Hematopoietic multipotent progenitor cell treated with erythropoietin and hydrocortisone succinate and interleukin-3 and kit ligand, for 6 days (in vitro differentiated cells): ENCODE measurements at regions not wholly inside any gene's neighbourhood (a gene's known extent, or its start where the extent isn't known, plus 50 kb on each side); places are given as distances from the start of the nearest gene placed in this dataset.

Source experiments
- DNase-seq: peaks from one replicate; pipeline ENCODE4 v3.0.0-alpha.2; 2015

- no peak for DNase-seq
Observed at GRCh38 chr21:27315373-27315772, 348.5 kb upstream of the ADAMTS5 start.

GRCh38 chr21:27314131-27314530 is 347.2 kb upstream of the ADAMTS5 start:
- DNase-seq, result no peak

GRCh38 chr21:27306791-27307775 is 340.2 kb upstream of the ADAMTS5 start:
- no peak for DNase-seq

GRCh38 chr21:27306206-27306605 is 339.3 kb upstream of the ADAMTS5 start:
- no peak for DNase-seq

- no peak for DNase-seq
Observed at GRCh38 chr21:27301220-27301619, 334.3 kb upstream of the ADAMTS5 start.

- DNase-seq, result no peak
Observed at GRCh38 chr21:27300770-27301169, 333.9 kb upstream of the ADAMTS5 start.

GRCh38 chr21:27298465-27298864 is 331.6 kb upstream of the ADAMTS5 start:
- DNase-seq, result no peak

- no peak for DNase-seq
Observed at GRCh38 chr21:27293239-27293638, 326.4 kb upstream of the ADAMTS5 start.

GRCh38 chr21:27292783-27293182 is 325.9 kb upstream of the ADAMTS5 start:
- DNase-seq, result no peak

GRCh38 chr21:27292229-27292628 is 325.3 kb upstream of the ADAMTS5 start:
- DNase-seq, result no peak

- no peak for DNase-seq
Observed at GRCh38 chr21:27291006-27291405, 324.1 kb upstream of the ADAMTS5 start.

GRCh38 chr21:27290028-27290427 is 323.1 kb upstream of the ADAMTS5 start:
- DNase-seq, result no peak

- DNase-seq, result no peak
Observed at GRCh38 chr21:27286760-27287159, 319.9 kb upstream of the ADAMTS5 start.

GRCh38 chr21:27277110-27277509 is 310.2 kb upstream of the ADAMTS5 start:
- no peak for DNase-seq

GRCh38 chr21:27275294-27275927 is 308.5 kb upstream of the ADAMTS5 start:
- DNase-seq, result peak; percentile 19

- DNase-seq, result no peak
Observed at GRCh38 chr21:27269644-27270043, 302.8 kb upstream of the ADAMTS5 start.

GRCh38 chr21:27268290-27268689 is 301.4 kb upstream of the ADAMTS5 start:
- no peak for DNase-seq

- DNase-seq, result no peak
Observed at GRCh38 chr21:27265949-27266348, 299.1 kb upstream of the ADAMTS5 start.

GRCh38 chr21:27265492-27265891 is 298.6 kb upstream of the ADAMTS5 start:
- DNase-seq, result no peak

- DNase-seq, result no peak
Observed at GRCh38 chr21:27261676-27262075, 294.8 kb upstream of the ADAMTS5 start.

GRCh38 chr21:27260728-27261127 is 293.8 kb upstream of the ADAMTS5 start:
- no peak for DNase-seq

- DNase-seq, result no peak
Observed at GRCh38 chr21:27258742-27259448, 292.0 kb upstream of the ADAMTS5 start.

GRCh38 chr21:27257908-27258556 is 291.1 kb upstream of the ADAMTS5 start:
- DNase-seq, result no peak
